IMR-90 (cell line): ENCODE measurements at regions not wholly inside any gene's neighbourhood (a gene's known extent, or its start where the extent isn't known, plus 50 kb on each side); places are given as distances from the start of the nearest gene placed in this dataset.

Experiments used
- ATAC-seq: fragments of 200-7000 bp; cut with Tn5 transposase; 2 replicates; pipeline ENCODE4 v1.9.1; 2020; ENCODE audit warnings: low read depth, mild to moderate bottlenecking, moderate library complexity
- BruUV-seq: library from RNA; stranded (reverse); fragments of 400-500 nt; replicated peaks from 2 replicates; lab custom pipeline; 2021; lab: Mats Ljungman, UMichigan
- CTCF ChIA-PET: fragments of 300-600 bp; formaldehyde crosslinking; extraction: SDS; loops from one replicate; lab custom pipeline; 2021; ENCODE audit warnings: antibody characterized with exemption; lab: Yijun Ruan, JAX
- POLR2A ChIA-PET: fragments of 300-600 bp; sonication (Branson Sonifier 250); formaldehyde crosslinking; loops from one replicate; lab custom pipeline; 2022; ENCODE audit warnings: antibody characterized with exemption; ENCODE audit not compliant: unreplicated experiment; lab: Charles Lee
- DNase-seq: peaks from one replicate; pipeline ENCODE4 v3.0.0; 2013
- H2AFZ ChIP-seq: replicated peaks from 2 replicates; pipeline ENCODE3; 2013; ENCODE audit warnings: low read length, mild to moderate bottlenecking; ENCODE audit not compliant: poor library complexity
- H2AK5ac ChIP-seq: 2 replicates; pipeline ENCODE4 v1.6.1; 2013; ENCODE audit warnings: low read depth, low read length, inconsistent platforms
- H2AK9ac ChIP-seq: replicated peaks from 2 replicates; pipeline ENCODE3; 2013; ENCODE audit warnings: mild to moderate bottlenecking, low read depth, low read length, moderate library complexity; ENCODE audit not compliant: poor library complexity
- H2BK120ac ChIP-seq: 2 replicates; pipeline ENCODE4 v1.6.1; 2013; ENCODE audit warnings: low read depth, low read length, inconsistent platforms
- H2BK15ac ChIP-seq: 3 replicates; pipeline ENCODE4 v1.6.1; 2013; ENCODE audit warnings: low read depth, low read length, inconsistent platforms
- H2BK20ac ChIP-seq: 2 replicates; pipeline ENCODE4 v1.6.1; 2013; ENCODE audit warnings: low read depth, mild to moderate bottlenecking, inconsistent platforms, low read length, moderate library complexity
- H2BK5ac ChIP-seq: 2 replicates; pipeline ENCODE4 v1.6.1; 2013; ENCODE audit warnings: mild to moderate bottlenecking, low read depth, low read length, inconsistent platforms; ENCODE audit not compliant: poor library complexity, severe bottlenecking
- H3K14ac ChIP-seq: replicated peaks from 2 replicates; pipeline ENCODE4 v1.6.1; 2013; ENCODE audit warnings: low read depth, low read length, inconsistent platforms
- H3K18ac ChIP-seq: 2 replicates; pipeline ENCODE4 v1.6.1; 2013; ENCODE audit warnings: low read depth, low read length, control low read depth
- H3K23ac ChIP-seq: 2 replicates; pipeline ENCODE4 v1.6.1; 2013; ENCODE audit warnings: low read depth, low read length, inconsistent platforms
- H3K27ac ChIP-seq: 2 replicates; pipeline ENCODE4 v1.5.1; 2013; ENCODE audit warnings: mild to moderate bottlenecking, control low read depth, low read length; ENCODE audit not compliant: insufficient read depth
- H3K27me3 ChIP-seq: 2 replicates; pipeline ENCODE4 v1.6.1; 2013; ENCODE audit warnings: low read length; ENCODE audit not compliant: control insufficient read depth, insufficient read depth
- H3K36me3 ChIP-seq: 2 replicates; pipeline ENCODE4 v1.6.1; 2013; ENCODE audit warnings: low read length, mixed read lengths; ENCODE audit not compliant: control insufficient read depth, insufficient read depth
- H3K4ac ChIP-seq: 2 replicates; pipeline ENCODE4 v1.6.1; 2013; ENCODE audit warnings: low read depth, low read length, inconsistent platforms
- H3K4me1 ChIP-seq: 2 replicates; pipeline ENCODE4 v1.6.1; 2013; ENCODE audit warnings: low read length, mixed read lengths; ENCODE audit not compliant: control insufficient read depth, insufficient read depth
- H3K4me2 ChIP-seq: 2 replicates; pipeline ENCODE4 v1.6.1; 2013; ENCODE audit warnings: low read depth, mild to moderate bottlenecking, control low read depth, low read length, moderate library complexity
- H3K4me3 ChIP-seq: 2 replicates; pipeline ENCODE4 v1.5.1; 2013; ENCODE audit warnings: low read depth, mild to moderate bottlenecking, control low read depth, low read length, moderate library complexity; ENCODE audit not compliant: insufficient read depth
- H3K56ac ChIP-seq: 2 replicates; pipeline ENCODE4 v1.6.1; 2013; ENCODE audit warnings: low read length, inconsistent platforms; ENCODE audit not compliant: insufficient read depth; ENCODE audit errors: extremely low read depth
- H3K79me1 ChIP-seq, 2 experiments: 2 replicates each; pipeline ENCODE4 v1.6.1; 2013; ENCODE audit warnings: low read length in 2 of 2, inconsistent platforms in 1 of 2, low read depth in 1 of 2
- H3K9ac ChIP-seq: 2 replicates; pipeline ENCODE4 v1.6.1; 2013; ENCODE audit warnings: low read depth, low read length, control low read depth
- H3K9me1 ChIP-seq: 2 replicates; pipeline ENCODE4 v1.6.1; 2013; ENCODE audit warnings: low read length, inconsistent platforms; ENCODE audit not compliant: insufficient read depth
- H3K9me3 ChIP-seq: 2 replicates; pipeline ENCODE4 v1.6.1; 2013; ENCODE audit warnings: low read length; ENCODE audit not compliant: control insufficient read depth, insufficient read depth
- H4K20me1 ChIP-seq: 2 replicates; pipeline ENCODE4 v1.6.1; 2013; ENCODE audit warnings: low read length, inconsistent platforms; ENCODE audit not compliant: insufficient read depth
- H4K5ac ChIP-seq: 2 replicates; pipeline ENCODE4 v1.6.1; 2013; ENCODE audit warnings: mild to moderate bottlenecking, low read depth, low read length, control low read depth
- H4K8ac ChIP-seq, 2 experiments: 2 replicates each; pipeline ENCODE4 v1.6.1; 2013; ENCODE audit warnings: low read depth in 2 of 2, low read length in 2 of 2, control low read depth in 1 of 2, inconsistent platforms in 1 of 2
- H4K91ac ChIP-seq: 2 replicates; pipeline ENCODE4 v1.6.1; 2013; ENCODE audit warnings: low read depth, low read length, inconsistent platforms; ENCODE audit not compliant: insufficient read depth
- CEBPB ChIP-seq: IDR thresholded peaks from 2 replicates; pipeline ENCODE4 v1.6.1; 2012; ENCODE audit warnings: low read depth, low read length, improper control_type of control experiment
- CHD1 ChIP-seq: IDR thresholded peaks from 2 replicates; pipeline ENCODE4 v1.6.1; 2012; ENCODE audit warnings: low read depth, low read length, improper control_type of control experiment
- MAZ ChIP-seq: IDR thresholded peaks from 2 replicates; pipeline ENCODE4 v1.6.1; 2012; ENCODE audit warnings: low read depth, mild to moderate bottlenecking, low read length, improper control_type of control experiment, moderate library complexity, borderline replicate concordance
- MXI1 ChIP-seq: IDR thresholded peaks from 2 replicates; pipeline ENCODE4 v1.6.1; 2012; ENCODE audit warnings: low read depth, mild to moderate bottlenecking, low read length, moderate library complexity, borderline replicate concordance
- NFE2L2 ChIP-seq: fragments of 150-350 bp; IDR thresholded peaks from 2 replicates; pipeline ENCODE4 v1.6.1; 2016; ENCODE audit warnings: low read depth, mild to moderate bottlenecking, low read length
- POLR2A ChIP-seq: IDR thresholded peaks from 2 replicates; pipeline ENCODE4 v1.6.1; 2012; ENCODE audit warnings: mild to moderate bottlenecking, low read depth, low read length
- WGBS, 2 experiments: methylation state at CpG; one replicate each; pipeline versions ENCODE4 v1.1.5 to v1.1.7; 2013; ENCODE audit warnings: missing lambda C conversion rate in 2 of 2; ENCODE audit not compliant: insufficient read length in 1 of 2; ENCODE audit errors: extremely low coverage in 2 of 2; 5-methylcytosine and 5-hydroxymethylcytosine counted together
- dilution Hi-C: fragments of 300-500 bp; cut with HindIII; formaldehyde crosslinking; loops from one replicate; pipeline ENCODE4 v1.14.3; 2018; ENCODE audit warnings: low sequenced_read_pairs; ENCODE audit not compliant: unreplicated experiment
- in situ Hi-C: fragments of 300-500 bp; cut with MboI; formaldehyde crosslinking; loops from 3 replicates; pipeline ENCODE4 v1.14.3; 2019; ENCODE audit warnings: low sequenced_read_pairs, inconsistent platforms, mixed read lengths
- intact Hi-C: fragments of 100-400 bp; cut with micrococcal nuclease; formaldehyde crosslinking; loops from 2 replicates; pipeline ENCODE4 v1.10.0; 2022
- TF ChIP-seq, protein P1 (sequence below): conservative IDR thresholded peaks from 2 replicates; pipeline ENCODE4 v1.5.1; 2012; ENCODE audit warnings: mild to moderate bottlenecking, low read depth, low read length, improper control_type of control experiment
- TF ChIP-seq, protein P2 (sequence below): fragments of 150-350 bp; IDR thresholded peaks from 2 replicates; pipeline ENCODE4 v1.6.1; 2016; ENCODE audit warnings: low read depth, mild to moderate bottlenecking, low read length, moderate library complexity, borderline replicate concordance
- TF ChIP-seq, protein P3 (sequence below): fragments of 150-350 bp; IDR thresholded peaks from 2 replicates; pipeline ENCODE4 v1.6.1; 2017; ENCODE audit warnings: mild to moderate bottlenecking, antibody characterized with exemption, low read length, low read depth

DNA sequence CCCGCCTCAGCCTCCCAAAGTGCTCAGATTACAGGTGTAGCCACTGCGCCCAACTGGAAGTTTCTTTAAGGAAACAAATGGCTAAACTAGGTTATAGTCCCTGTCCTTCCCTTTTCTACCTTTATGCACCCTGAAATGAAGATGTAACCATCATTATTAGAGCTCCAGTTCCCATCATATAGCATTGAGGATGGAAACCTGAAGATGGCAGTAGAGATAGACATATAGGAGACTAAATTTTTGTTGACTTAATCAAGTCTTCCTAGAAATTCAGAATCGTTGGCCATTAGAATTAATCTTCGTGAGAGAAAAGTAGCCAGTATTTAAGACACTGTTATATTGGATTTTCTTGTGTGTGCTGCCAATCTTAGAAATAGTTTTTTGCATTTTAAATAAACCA lies 1016.3 kb upstream of the NCAM2 start:
- TF ChIP-seq MAZ = no peak
- TF ChIP-seq CEBPB = no peak
- TF ChIP-seq POLR2A = no peak
- TF ChIP-seq, protein P1, sequence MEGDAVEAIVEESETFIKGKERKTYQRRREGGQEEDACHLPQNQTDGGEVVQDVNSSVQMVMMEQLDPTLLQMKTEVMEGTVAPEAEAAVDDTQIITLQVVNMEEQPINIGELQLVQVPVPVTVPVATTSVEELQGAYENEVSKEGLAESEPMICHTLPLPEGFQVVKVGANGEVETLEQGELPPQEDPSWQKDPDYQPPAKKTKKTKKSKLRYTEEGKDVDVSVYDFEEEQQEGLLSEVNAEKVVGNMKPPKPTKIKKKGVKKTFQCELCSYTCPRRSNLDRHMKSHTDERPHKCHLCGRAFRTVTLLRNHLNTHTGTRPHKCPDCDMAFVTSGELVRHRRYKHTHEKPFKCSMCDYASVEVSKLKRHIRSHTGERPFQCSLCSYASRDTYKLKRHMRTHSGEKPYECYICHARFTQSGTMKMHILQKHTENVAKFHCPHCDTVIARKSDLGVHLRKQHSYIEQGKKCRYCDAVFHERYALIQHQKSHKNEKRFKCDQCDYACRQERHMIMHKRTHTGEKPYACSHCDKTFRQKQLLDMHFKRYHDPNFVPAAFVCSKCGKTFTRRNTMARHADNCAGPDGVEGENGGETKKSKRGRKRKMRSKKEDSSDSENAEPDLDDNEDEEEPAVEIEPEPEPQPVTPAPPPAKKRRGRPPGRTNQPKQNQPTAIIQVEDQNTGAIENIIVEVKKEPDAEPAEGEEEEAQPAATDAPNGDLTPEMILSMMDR = no peak
- TF ChIP-seq, protein P2, sequence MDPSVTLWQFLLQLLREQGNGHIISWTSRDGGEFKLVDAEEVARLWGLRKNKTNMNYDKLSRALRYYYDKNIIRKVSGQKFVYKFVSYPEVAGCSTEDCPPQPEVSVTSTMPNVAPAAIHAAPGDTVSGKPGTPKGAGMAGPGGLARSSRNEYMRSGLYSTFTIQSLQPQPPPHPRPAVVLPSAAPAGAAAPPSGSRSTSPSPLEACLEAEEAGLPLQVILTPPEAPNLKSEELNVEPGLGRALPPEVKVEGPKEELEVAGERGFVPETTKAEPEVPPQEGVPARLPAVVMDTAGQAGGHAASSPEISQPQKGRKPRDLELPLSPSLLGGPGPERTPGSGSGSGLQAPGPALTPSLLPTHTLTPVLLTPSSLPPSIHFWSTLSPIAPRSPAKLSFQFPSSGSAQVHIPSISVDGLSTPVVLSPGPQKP = no peak
- TF ChIP-seq NFE2L2 = no peak
- TF ChIP-seq, protein P3, sequence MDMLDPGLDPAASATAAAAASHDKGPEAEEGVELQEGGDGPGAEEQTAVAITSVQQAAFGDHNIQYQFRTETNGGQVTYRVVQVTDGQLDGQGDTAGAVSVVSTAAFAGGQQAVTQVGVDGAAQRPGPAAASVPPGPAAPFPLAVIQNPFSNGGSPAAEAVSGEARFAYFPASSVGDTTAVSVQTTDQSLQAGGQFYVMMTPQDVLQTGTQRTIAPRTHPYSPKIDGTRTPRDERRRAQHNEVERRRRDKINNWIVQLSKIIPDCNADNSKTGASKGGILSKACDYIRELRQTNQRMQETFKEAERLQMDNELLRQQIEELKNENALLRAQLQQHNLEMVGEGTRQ = no peak
- no peak for TF ChIP-seq MXI1
- TF ChIP-seq CHD1 = no peak
- no TSS peak for BruUV-seq
- DNase-seq (no peak), ATAC-seq (no peak)
- Histone ChIP-seq H3K14ac (no peak overlapping the region), H3K56ac (no peak overlapping the region), H3K4me3 (no peak overlapping the region), H2AK5ac (no peak overlapping the region), H4K8ac (no peak overlapping the region), H3K36me3 (no peaks in the 10 kb centered on the region), H3K79me1 (no peaks in the 10 kb centered on the region), H3K27me3 (no peaks in the 10 kb centered on the region), H2BK15ac (no peak overlapping the region), H3K9me1 (no peaks in the 10 kb centered on the region), H2AK9ac (no peak overlapping the region), H3K27ac (no peak overlapping the region), H3K4ac (no peak overlapping the region), H2BK120ac (no peak overlapping the region), H3K23ac (no peak overlapping the region), H3K4me2 (no peak overlapping the region), H3K4me1 (no peaks in the 10 kb centered on the region), H3K9me3 (peaks cover 4% of the 10 kb centered on the region; the same call in 1 of the 2 replicates), H3K9ac (no peak overlapping the region), H4K91ac (no peak overlapping the region), H4K5ac (no peak overlapping the region), H2BK20ac (no peak overlapping the region), H2AFZ (no peak overlapping the region), H2BK5ac (no peak overlapping the region), H4K20me1 (no peaks in the 10 kb centered on the region), H3K18ac (no peak overlapping the region)
- no CpG with 5 or more reads among the region's 4 CpGs for WGBS, 2 experiments
- POLR2A ChIA-PET = no interaction called here
- CTCF ChIA-PET = no interaction called here
- dilution Hi-C loops (no loop called here), in situ Hi-C loops (no loop called here), intact Hi-C loops (no loop called here)
